ENCODE measurements at regions not wholly inside any gene's neighbourhood (a gene's known extent, or its start where the extent isn't known, plus 50 kb on each side); places are given as distances from the start of the nearest gene placed in this dataset.

DNA sequence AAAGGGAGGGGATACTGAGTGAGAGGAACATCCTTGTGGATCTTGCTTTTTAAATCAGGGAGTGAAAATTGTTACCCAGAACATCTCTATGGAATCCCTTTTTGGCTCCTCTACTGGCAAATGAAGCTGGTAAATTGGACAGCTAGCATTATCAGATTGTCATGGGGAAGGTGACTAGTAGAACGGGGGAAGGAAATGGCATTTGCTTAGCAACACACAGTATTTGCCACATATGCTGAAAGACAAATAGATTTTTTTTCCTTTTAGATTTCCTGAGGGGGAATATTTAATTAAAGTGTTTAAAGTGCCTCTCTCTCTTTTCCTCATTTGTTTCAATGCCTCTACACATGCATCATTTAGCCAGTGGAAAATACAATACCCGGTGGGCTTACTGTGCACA lies 573.5 kb downstream of the BCKDHB start:
- no peak for DNase-seq

DNA sequence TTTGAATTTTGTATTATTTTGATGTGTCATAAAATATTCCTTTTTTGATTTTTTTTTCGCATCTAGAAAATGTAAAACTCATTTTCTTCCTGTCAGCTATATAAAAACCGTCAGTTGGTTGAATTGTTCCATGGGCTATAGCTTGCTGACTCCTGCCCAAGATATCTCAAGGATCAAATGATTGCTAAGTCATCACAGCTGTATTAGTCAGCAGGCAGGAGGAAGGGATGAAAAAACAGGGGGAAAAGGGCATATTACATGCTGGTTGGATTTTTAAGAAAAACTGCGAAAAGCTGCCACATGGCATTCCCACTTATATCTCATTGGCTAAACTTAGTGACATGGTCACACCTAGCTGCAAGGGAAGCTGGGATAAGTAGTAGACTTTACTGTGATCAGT lies 569.9 kb downstream of the BCKDHB start:
- DNase-seq, result no peak

- DNase-seq, result no peak
Observed at GRCh38 chr6:80674669-80675068, 568.2 kb downstream of the BCKDHB start.

- no peak for DNase-seq
Observed at GRCh38 chr6:80673367-80673766, 566.9 kb downstream of the BCKDHB start.

DNA sequence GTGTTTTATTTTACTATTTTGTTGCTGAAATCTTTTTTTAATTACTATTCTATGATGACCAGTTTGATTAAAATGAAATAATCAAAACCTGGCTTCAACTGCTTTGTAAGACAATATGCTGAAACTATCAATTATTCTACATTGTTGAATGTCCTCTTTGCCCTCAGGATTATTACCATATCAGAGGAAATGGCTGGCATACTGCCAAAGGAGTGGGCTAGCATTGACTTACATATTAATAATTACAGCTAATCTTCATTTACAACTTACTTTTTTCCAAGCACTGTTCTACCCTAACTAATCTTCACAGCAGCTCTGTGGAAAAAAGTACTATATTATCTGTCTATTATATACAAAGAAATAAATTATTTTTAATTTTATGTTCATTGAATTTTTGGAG lies 560.5 kb downstream of the BCKDHB start:
- DNase-seq, result no peak

DNA sequence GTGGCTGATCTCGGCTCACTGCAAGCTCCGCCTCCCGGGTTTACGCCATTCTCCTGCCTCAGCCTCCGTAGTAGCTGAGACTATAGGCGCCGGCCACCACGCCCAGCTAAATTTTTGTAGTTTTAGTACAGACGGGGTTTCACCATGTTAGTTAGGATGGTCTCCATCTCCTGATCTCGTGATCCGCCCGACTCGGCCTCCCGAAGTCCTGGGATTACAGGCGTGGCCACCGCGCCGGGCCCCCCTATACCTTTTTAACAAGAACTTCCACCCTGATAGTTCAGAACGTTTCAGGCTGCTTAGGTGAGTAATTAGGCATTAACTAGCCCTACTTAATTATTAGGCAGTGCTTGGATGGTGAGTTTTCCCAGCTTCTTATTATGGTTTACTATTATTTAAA lies 552.5 kb downstream of the BCKDHB start:
- DNase-seq, result no peak

- no peak for DNase-seq
Observed at GRCh38 chr6:80647156-80647555, 540.7 kb downstream of the BCKDHB start.

DNA sequence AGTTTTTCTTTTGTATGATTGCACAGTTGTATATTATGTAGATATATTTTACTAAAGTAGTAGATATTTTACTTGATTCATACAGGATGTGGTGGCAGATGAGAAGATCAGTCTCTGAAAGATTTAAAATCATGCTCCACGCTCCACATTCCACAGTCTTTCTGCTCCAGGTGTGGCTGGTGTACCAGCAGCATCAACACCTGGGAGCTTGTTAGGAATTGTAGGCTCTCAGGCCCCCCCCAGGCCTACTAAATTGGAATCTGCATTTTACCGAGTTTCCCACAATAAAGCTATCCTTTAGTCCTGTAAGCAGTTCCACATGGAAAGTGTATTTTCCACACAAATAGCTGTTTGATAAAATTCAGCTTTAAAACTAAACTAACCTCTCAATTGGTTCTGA lies 537.4 kb downstream of the BCKDHB start:
- no peak for DNase-seq

- no peak for DNase-seq
Observed at GRCh38 chr6:80642452-80642851, 536.0 kb downstream of the BCKDHB start.

DNA sequence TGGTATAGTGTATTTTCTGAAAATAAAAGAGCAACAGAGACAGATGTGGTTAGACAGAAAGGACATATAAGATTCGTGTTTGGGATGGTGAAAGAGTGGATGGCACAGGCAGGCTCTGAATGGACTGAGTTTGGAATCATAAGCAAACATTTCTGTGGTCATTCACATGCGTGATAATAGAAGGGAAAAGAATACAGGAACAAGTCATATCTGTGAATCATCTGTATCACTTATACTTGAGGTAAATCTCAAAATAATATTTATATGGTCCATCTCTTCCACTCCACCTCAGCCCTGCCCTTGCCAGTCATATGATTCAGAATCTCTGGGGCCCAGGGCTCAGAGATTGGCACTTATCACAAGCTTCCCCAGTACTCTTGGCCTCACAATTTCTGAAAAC lies 535.1 kb downstream of the BCKDHB start:
- no peak for DNase-seq

GRCh38 chr6:80640176-80640575 lies 533.7 kb downstream of the BCKDHB start:
- DNase-seq, result no peak

GRCh38 chr6:80639181-80639629 lies 532.7 kb downstream of the BCKDHB start:
- DNase-seq, result no peak

- DNase-seq, result peak; percentile 60
Observed at GRCh38 chr6:80638213-80639055, 532.0 kb downstream of the BCKDHB start.

DNA sequence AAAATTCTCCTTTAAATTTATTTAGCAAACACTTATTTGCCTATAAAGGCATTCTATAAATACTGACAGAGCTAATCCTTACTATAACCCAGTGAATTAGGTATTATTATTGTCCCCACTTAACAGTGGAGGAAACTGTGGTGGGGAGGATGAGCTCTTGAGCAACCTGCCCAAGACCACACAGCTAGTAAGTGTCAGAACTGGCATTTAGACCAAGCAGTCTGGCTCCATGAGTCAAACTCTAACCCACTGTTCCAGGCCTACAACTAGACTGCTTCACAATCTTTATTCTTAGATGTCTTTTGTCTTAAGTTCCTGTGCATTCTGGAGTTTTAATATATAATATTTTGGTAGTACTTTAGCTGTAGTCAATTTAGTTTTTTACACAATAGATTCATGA lies 530.8 kb downstream of the BCKDHB start:
- DNase-seq, result no peak

DNA sequence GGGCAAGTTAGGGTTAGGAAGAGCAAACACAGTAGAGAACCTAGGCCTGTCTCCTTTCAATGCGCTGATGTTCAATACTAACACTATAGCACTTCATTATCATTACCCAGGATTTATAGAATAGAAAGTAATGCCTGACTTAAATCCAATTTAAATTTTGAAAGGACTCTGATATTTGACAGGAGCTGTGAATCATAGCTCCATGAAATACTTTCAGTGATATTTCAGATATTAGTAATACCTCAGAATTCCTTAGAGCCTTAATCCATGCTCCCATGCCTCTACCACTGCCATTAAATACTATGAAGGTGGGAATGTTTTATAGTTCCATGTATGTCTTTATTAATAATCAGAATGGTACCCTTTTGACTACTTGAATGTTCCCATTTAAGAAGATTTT lies 530.2 kb downstream of the BCKDHB start:
- no peak for DNase-seq

GRCh38 chr6:80633412-80633811 lies 526.9 kb downstream of the BCKDHB start:
- no peak for DNase-seq

- DNase-seq, result no peak
Observed at GRCh38 chr6:80625405-80625804, 518.9 kb downstream of the BCKDHB start.

- no peak for DNase-seq
Observed at GRCh38 chr6:80623066-80623815, 516.8 kb downstream of the BCKDHB start.

DNA sequence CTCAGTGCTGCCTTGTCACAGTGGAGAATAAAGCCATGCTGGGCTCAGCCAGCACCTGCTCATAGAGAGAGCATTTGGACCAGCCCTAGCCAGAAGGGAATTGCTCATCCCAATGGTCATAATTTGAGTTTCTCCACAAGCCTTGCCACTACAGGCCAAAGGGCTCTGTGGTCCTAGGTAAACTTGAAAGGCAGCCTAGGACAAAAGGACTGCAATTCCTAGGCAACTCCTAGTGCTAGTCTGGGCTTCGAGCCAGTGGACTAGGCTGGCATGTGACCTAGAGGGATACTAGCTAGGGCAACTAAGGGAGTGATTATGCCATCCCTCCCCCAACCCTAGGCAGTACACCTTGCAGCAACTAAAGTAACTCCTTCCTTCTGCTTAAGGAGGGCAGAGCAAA lies 516.2 kb downstream of the BCKDHB start:
- no peak for DNase-seq

DNA sequence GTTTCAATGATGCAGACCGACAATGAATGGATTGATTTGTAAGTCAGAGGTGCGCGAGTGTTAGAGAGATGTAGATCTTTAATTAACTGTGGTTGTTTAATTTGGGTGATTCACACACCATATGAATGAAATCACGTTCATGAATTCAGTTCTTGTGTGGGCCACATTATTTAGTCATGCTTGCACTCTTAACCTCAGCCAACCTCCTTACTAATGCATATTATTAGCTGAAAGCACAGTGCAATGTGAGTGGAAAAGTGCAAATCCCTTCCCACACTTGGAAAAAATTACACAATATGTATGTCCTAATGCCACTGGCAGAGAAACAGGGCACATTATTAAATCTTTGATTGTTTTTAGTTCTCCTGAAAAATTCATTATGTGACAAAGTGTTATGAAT lies 512.5 kb downstream of the BCKDHB start:
- DNase-seq, result no peak

GRCh38 chr6:80610846-80611245 lies 504.4 kb downstream of the BCKDHB start:
- no peak for DNase-seq

GRCh38 chr6:80608881-80609280 lies 502.4 kb downstream of the BCKDHB start:
- no peak for DNase-seq

DNA sequence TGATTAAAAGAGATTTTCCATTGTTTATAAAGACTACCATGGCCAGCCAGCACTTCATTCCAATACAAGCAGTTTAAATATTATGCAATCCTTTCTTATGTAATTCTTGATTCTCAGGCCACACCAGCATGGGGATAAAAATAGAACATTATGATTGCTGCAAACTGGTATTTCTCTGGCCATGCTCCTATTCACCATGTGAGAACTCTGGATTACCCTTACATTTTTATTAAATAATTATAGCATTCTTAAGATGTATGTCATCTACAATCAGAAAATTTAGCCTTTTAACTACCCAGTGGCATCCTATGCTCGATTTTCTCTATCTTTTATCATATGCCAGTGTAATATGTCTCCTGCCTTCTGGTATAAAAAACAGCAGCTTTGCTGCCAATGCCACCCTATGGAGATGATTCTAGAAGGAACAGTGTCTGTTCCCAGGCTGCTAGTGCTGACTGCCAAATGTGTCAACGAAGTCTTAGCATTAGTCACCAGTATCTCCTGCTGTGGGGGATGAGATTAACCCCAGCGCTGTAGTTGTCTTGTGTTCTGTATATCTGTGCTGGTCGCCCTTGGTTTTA lies 501.4 kb downstream of the BCKDHB start:
- no peak for DNase-seq
